Activated CD4-positive, alpha-beta T cell treated with anti-CD3 and anti-CD28 coated beads, Interleukin-2, amount 50 U/mL, for 4 hours (primary cell): ENCODE measurements at regions not wholly inside any gene's neighbourhood (a gene's known extent, or its start where the extent isn't known, plus 50 kb on each side); places are given as distances from the start of the nearest gene placed in this dataset.
A peak's percentile ranks its signal among the peaks of the same experiment; 100 is the strongest.

ENCODE experiments used
- DNase-seq, 2 experiments: peaks; one replicate each; pipeline ENCODE4 v3.0.0-alpha.2; 2020

GRCh38 chr1:22267413-22268175 lies 124.7 kb upstream of the WNT4 start:
- DNase-seq: no peak

DNA sequence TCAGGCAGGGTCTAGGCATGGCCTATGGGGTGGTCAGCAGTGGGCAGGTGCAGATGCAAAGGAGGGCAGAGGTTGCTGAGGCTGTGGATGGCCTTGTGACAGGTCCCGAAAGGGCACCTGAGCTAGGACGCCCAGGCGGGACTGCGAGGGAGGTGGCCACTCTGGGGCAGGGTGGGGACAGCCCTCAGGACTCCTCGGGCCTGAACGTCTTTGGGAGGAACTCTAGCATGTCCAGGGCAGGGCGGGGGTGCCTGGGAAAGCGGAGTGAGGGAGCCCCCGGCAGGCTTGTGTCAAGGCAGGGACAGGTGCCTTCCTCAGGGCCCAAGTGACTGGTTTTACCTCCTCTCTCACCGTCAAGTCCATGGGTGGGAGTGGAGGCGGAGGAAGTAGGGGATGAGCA lies 125.4 kb upstream of the WNT4 start:
- DNase-seq: no peak

- no peak for DNase-seq
These were observed 129.2 kb upstream of the WNT4 start for GRCh38 chr1:22271847-22272801.

DNA sequence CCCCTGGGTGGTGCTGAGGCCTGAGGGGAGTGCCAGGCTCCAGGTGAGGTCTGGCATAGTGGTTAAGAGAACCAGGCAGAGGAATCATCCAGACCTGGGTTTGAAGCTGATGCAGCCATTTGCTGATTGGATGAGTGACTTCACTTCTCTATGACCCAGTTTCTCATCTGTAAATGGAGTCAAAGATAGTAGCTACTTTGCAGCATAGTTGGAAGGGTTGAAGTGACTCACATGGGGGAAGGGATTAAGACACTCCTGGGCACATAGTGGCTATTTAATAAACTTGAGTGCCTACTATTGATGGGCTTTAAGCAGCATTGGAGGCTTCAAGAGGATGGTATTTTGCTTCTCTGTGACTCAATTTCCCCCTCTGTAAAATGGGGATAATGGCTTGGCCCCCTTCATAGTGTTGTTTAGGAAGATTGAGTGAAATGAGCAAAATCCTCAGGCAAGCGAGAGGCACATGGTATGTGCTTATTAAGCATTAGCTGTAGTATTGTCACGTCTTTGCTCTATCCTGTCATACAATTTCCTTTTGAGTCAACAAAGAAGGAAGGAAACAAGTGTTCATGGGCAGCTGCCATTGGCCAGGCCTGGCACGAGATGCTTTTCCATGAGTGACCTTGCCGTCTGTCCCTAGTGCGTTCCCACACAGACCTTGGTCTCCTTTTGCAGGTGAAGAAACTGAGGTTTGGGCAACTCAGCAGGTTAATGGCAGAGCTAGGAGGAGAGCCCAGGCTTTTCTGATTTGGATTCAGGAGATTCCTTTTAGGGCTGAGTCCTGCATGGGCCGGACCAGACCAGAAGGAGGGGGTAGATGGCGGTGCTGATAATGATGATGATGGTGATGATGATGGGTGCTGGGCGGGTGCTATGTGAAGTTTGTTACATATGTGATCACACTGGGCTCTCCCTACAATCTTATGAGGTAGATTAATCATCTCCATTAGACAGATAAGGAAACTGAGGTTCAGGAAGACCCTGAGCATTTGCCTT lies 131.1 kb upstream of the WNT4 start:
- no peak for DNase-seq

DNA sequence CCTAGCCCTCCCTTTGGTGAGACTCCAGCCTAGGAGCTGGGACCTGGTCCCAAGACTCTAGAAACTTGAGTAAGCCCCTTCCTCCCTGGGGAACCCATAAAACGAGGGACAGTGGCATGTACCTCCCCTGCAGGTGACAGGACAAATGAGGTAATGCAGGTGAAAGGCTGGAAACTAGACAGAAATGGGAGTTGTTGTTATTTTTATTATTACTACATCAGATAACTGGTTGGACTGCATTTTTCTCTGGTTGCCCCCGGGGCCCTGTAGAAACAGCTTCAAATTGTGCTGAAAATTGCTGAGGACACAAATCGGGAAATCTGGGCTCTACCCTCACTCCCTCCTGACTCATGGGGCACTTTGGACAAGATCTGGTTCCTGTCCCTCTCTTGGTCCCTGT lies 132.3 kb upstream of the WNT4 start:
- DNase-seq: no peak

DNA sequence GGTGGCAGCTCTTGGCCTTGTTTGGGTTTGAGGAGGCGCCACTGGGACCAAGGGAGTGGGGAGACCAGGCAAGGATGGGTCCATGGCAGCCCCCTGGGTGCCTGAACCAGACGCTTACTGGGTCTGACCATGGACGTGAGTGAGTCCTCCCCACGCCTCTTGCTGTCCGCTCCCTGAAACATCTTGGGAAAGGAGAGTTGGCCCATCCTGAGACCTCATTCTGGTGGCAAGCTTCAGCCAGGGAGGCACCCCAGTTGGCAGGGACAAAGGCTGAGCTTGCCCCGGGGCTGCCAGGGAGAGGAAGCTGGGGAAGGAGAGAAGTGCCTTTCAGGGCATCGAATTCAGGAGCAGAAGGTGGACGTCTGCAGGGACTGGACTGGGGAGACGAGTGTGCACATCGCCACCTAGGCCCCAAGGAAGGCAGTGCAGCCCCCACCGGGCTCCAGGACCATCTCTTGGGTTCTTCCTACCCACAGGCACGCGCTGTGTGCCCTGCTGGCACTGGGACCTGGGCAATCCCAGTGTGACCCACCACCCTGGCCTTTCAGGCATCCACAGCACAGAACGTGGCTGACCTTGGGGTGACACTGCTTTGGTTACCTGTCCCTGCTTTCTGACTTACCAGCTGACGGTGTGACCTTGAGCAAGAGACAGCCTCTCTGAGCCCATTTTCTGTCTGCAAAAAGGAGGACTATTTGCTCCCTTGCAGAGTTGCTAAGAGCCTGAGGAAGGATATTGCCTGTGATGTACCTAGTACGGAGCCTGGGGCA lies 132.9 kb upstream of the WNT4 start:
- DNase-seq: peak; percentile 11 to 18

DNA sequence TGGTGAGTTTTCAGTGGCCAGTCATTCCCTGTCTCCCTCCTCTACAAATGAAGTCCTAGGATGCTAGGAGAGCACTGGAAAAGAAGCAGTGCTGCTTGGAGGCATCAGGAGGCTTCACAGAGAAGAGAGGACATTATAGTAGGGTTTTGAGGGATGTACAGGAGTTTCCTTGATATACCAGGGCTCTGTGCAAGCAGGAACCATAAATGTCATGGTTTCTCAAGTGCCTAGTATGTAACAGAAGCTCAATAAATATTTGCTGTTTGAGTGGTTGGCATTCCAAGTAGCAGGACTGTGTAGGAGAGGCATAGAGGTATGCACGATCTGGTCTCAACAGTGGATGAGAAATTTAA lies 133.5 kb upstream of the WNT4 start:
- DNase-seq: no peak

DNA sequence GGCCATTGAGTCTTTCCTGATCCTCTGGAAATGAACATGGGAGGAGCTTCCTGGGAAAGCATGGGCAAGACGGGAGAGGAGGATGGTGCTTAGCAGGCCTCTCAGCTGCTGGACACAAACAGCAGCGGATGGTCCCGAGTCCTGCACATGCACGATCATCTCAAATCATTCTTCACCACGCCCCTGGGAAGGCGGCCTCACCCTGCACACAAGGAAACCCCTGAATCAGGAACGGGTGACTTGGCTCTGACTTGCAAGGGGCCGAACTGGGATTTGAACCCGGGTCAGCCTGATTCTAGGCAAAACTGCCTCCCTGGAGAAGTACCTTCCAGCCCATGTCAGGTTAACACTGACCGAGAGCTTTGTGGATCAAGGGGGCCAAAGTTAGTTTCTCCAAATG lies 134.8 kb upstream of the WNT4 start:
- no peak for DNase-seq

DNA sequence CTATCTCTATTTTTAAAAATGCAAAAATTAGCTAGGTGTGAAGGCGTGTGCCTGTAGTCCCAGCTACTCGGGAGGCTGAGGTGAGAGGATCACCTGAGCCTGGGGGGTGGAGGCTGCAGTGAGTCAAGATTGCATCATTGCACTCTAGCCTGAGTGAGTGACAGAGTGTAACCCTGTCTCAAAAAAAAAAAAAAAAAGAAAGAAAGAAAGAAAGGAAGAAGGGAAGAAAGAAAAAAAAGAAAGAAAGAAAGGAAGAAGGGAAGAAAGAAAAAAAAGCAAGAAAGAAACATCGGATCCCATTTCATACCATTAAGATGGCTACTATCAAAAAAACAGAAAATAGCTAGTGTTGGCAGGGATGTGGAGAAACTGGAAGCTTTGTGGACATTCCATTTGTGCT lies 136.8 kb upstream of the WNT4 start:
- no peak for DNase-seq

DNA sequence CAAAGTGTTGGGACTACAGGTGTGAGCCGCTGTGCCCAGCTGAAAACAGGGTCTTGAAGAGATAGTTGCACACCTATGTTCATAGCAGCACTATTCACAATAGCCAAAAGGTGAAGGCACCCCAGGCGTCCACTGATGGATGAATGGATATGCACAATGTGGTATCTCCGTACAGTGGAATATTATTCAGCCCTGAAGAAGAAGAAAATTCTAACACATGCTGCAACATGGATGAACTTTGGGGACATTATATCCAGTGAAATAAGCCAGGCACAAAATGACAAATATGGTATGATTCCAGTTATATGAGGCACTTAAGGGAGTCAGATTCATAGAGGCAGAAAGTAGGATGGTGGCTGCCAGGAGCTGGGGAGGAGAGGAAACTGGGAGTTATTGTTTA lies 137.6 kb upstream of the WNT4 start:
- no peak for DNase-seq

GRCh38 chr1:22281521-22282363 lies 138.8 kb upstream of the WNT4 start:
- DNase-seq: no peak

- DNase-seq: no peak
These were observed 139.6 kb upstream of the WNT4 start for GRCh38 chr1:22282364-22282995.

GRCh38 chr1:22283596-22283995 lies 140.7 kb upstream of the WNT4 start:
- no peak for DNase-seq

DNA sequence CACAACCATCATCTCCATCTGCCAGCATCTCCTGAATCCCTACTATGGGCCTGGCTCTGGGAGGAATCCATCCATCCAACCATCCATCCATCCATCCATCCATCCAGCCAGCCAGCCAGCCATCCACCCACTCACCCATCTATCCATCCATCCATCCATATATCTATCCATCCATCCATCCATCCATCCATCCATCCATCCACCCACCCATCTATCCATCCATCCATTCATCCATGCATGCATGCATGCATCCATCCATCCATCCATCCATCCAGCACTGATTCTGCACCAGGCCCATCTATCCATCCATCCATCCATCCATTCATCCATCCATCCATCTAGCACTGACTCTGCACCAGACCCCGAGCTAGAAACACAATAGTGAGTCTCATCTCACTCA lies 141.3 kb upstream of the WNT4 start:
- no peak for DNase-seq

GRCh38 chr1:22284906-22285548 lies 142.1 kb upstream of the WNT4 start:
- DNase-seq: no peak

DNA sequence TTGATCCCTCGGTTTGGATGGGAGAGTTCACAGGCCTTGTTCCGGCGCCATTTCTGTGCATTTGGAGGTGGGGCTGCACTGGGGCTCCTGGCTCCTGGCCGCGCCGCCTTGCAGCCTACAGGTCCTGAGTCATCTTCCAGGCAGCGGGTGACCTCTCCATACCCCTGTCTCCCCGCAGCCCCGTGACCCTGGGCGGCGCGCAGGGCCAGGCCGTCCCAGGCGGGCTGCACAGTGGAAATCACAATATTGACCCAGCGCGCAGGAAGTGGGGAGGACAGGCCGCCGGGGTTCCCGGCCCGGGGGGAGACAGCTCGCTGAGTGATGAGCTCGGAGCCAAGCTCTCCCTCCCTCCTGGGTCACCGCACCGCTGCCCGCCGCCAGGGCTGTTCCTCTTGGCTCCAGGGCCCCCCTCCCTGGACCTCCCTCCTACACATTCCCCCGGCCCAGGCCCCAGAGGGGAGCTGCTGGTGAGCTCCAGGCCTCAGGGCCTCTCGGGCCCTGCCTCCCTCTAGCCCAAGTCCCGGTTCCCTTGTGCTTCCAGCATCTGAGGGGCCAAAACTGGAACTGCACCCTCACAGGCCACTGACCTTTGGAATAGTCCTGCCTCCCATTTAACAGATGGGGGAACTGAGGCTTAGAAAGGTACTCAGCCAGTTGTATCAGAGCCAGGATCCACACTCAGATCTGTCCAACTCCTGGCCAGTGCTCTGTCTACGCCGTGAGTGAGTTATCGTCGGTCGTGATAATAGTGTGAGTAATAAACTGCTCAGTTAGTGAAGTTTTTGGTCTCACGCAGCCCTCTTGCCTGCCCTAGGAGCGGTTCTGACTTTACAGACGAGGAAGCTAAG lies 142.9 kb upstream of the WNT4 start:
- DNase-seq: no peak

GRCh38 chr1:22286491-22286890 lies 143.6 kb upstream of the WNT4 start:
- no peak for DNase-seq

GRCh38 chr1:22287273-22287672 lies 144.4 kb upstream of the WNT4 start:
- no peak for DNase-seq

- DNase-seq: no peak
These were observed 145.1 kb upstream of the WNT4 start for GRCh38 chr1:22287946-22288520.
